PC-3 (cell line): ENCODE measurements at regions not wholly inside any gene's neighbourhood (a gene's known extent, or its start where the extent isn't known, plus 50 kb on each side); places are given as distances from the start of the nearest gene placed in this dataset.

Experiments
- ATAC-seq: fragments of 200-7000 bp; cut with Tn5 transposase; 2 replicates; pipeline ENCODE4 v1.9.1; 2020; ENCODE audit warnings: mild to moderate bottlenecking, moderate library complexity
- BruUV-seq: library from RNA; stranded (reverse); fragments of 400-500 nt; replicated peaks from 2 replicates; lab custom pipeline; 2021; lab: Mats Ljungman, UMichigan
- CTCF ChIA-PET: fragments of 300-600 bp; sonication (Branson Sonifier 250); formaldehyde crosslinking; loops from one replicate; lab custom pipeline; 2022; ENCODE audit warnings: antibody characterized with exemption; lab: Charles Lee
- POLR2A ChIA-PET: fragments of 300-600 bp; sonication (Branson Sonifier 250); formaldehyde crosslinking; loops from one replicate; lab custom pipeline; 2022; ENCODE audit warnings: antibody characterized with exemption; ENCODE audit not compliant: unreplicated experiment; lab: Charles Lee
- DNase-seq: peaks from one replicate; pipeline ENCODE4 v3.0.0-alpha.2; 2015
- H2AFZ ChIP-seq: fragments of 300-600 bp; sonication (generic); 2 replicates; pipeline ENCODE4 v1.6.0; 2016; ENCODE audit warnings: antibody characterized with exemption, low read length
- H3F3A ChIP-seq: fragments of 300-600 bp; sonication (generic); one replicate; pipeline ENCODE4 v1.6.0; 2017; ENCODE audit warnings: antibody characterized with exemption, low read length, control low read depth, mild to moderate bottlenecking; ENCODE audit not compliant: unreplicated experiment
- H3K27ac ChIP-seq: fragments of 300-600 bp; sonication (generic); 2 replicates; pipeline ENCODE4 v1.5.1; 2016; ENCODE audit warnings: mild to moderate bottlenecking, low read length
- H3K27me3 ChIP-seq: fragments of 300-600 bp; sonication (generic); 2 replicates; pipeline ENCODE4 v1.6.1; 2016; ENCODE audit warnings: low read length, mixed read lengths
- H3K36me3 ChIP-seq: fragments of 300-600 bp; sonication (generic); 2 replicates; pipeline ENCODE4 v1.6.1; 2016; ENCODE audit warnings: low read depth, mixed run types, low read length, mixed read lengths
- H3K4me1 ChIP-seq: fragments of 300-600 bp; sonication (generic); 2 replicates; pipeline ENCODE4 v1.5.1; 2016; ENCODE audit warnings: low read length; ENCODE audit not compliant: insufficient read depth
- H3K4me2 ChIP-seq: fragments of 300-600 bp; sonication (generic); 2 replicates; pipeline ENCODE4 v1.6.0; 2016; ENCODE audit warnings: low read length
- H3K4me3 ChIP-seq: fragments of 300-600 bp; sonication (generic); 2 replicates; pipeline ENCODE4 v1.5.1; 2016; ENCODE audit warnings: mild to moderate bottlenecking, low read length, mixed read lengths
- H3K79me2 ChIP-seq: fragments of 300-600 bp; sonication (generic); 2 replicates; pipeline ENCODE4 v1.6.1; 2017; ENCODE audit warnings: low read length, mixed read lengths
- H3K9ac ChIP-seq: fragments of 300-600 bp; sonication (generic); 2 replicates; pipeline ENCODE4 v1.6.0; 2016; ENCODE audit warnings: mild to moderate bottlenecking, low read length
- H3K9me2 ChIP-seq: fragments of 300-600 bp; sonication (generic); replicated peaks from 2 replicates; pipeline ENCODE4 v1.6.1; 2016; ENCODE audit warnings: mixed run types, low read length, mixed read lengths
- H3K9me3 ChIP-seq: fragments of 300-600 bp; sonication (generic); 2 replicates; pipeline ENCODE4 v1.6.1; 2016; ENCODE audit warnings: low read length, mixed read lengths
- H4K20me1 ChIP-seq: fragments of 300-600 bp; sonication (generic); 2 replicates; pipeline ENCODE4 v1.6.1; 2016; ENCODE audit warnings: low read length, mixed read lengths
- EZH2 ChIP-seq: fragments of 300-600 bp; sonication (generic); IDR thresholded peaks from one replicate; pipeline ENCODE4 v1.6.1; 2017; ENCODE audit warnings: antibody characterized with exemption, mild to moderate bottlenecking, low read length; ENCODE audit not compliant: unreplicated experiment
- EZH2phosphoT487 ChIP-seq: fragments of 300-600 bp; sonication (generic); IDR thresholded peaks from 2 replicates; pipeline ENCODE4 v1.6.1; 2018; ENCODE audit warnings: mild to moderate bottlenecking, antibody characterized with exemption, low read length, borderline replicate concordance
- intact Hi-C: fragments of 100-400 bp; cut with micrococcal nuclease; formaldehyde crosslinking; loops from 2 replicates; pipeline ENCODE4 v1.9.0; 2023
- TF ChIP-seq, protein P1 (sequence below): fragments of 300-600 bp; sonication (generic); conservative IDR thresholded peaks from 2 replicates; pipeline ENCODE4 v1.5.1; 2017; ENCODE audit warnings: antibody characterized with exemption, low read depth, mild to moderate bottlenecking, low read length

GRCh38 chr1:193931356-193931755, 744.9 kb upstream of the B3GALT2 start:
- H2AFZ ChIP-seq, result no peak overlapping the region
- no peaks in the 10 kb centered on the region for H3K36me3 ChIP-seq
- no peak overlapping the region for H3K4me3 ChIP-seq
- no peaks in the 10 kb centered on the region for H3K79me2 ChIP-seq
- no TSS peak for BruUV-seq
- intact Hi-C loops, result no loop called here
- H3K9me3 ChIP-seq, result no peaks in the 10 kb centered on the region
- H3K27ac ChIP-seq, result no peak overlapping the region
- H3K9ac ChIP-seq, result no peak overlapping the region
- CTCF ChIA-PET, result no interaction called here
- no peaks in the 10 kb centered on the region for H4K20me1 ChIP-seq
- H3K9me2 ChIP-seq, result no peaks in the 10 kb centered on the region
- H3K4me2 ChIP-seq, result no peak overlapping the region
- no peak for DNase-seq
- H3K4me1 ChIP-seq, result no peaks in the 10 kb centered on the region
- TF ChIP-seq EZH2, result no peak
- no peak for TF ChIP-seq EZH2phosphoT487
- TF ChIP-seq, protein P1, sequence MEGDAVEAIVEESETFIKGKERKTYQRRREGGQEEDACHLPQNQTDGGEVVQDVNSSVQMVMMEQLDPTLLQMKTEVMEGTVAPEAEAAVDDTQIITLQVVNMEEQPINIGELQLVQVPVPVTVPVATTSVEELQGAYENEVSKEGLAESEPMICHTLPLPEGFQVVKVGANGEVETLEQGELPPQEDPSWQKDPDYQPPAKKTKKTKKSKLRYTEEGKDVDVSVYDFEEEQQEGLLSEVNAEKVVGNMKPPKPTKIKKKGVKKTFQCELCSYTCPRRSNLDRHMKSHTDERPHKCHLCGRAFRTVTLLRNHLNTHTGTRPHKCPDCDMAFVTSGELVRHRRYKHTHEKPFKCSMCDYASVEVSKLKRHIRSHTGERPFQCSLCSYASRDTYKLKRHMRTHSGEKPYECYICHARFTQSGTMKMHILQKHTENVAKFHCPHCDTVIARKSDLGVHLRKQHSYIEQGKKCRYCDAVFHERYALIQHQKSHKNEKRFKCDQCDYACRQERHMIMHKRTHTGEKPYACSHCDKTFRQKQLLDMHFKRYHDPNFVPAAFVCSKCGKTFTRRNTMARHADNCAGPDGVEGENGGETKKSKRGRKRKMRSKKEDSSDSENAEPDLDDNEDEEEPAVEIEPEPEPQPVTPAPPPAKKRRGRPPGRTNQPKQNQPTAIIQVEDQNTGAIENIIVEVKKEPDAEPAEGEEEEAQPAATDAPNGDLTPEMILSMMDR, result no peak
- POLR2A ChIA-PET, result no interaction called here
- no peaks in the 10 kb centered on the region for H3F3A ChIP-seq
- no peaks in the 10 kb centered on the region for H3K27me3 ChIP-seq
- no peak for ATAC-seq

- H3K9me2 ChIP-seq, result no peaks in the 10 kb centered on the region
- BruUV-seq, result no TSS peak
- CTCF ChIA-PET, result no interaction called here
- H3K9ac ChIP-seq, result no peak overlapping the region
- no peak overlapping the region for H2AFZ ChIP-seq
- no peak overlapping the region for H3K27ac ChIP-seq
- H3K4me3 ChIP-seq, result no peak overlapping the region
- ATAC-seq, result no peak
- POLR2A ChIA-PET, result no interaction called here
- H3K36me3 ChIP-seq, result no peaks in the 10 kb centered on the region
- no peaks in the 10 kb centered on the region for H3F3A ChIP-seq
- no peaks in the 10 kb centered on the region for H3K4me1 ChIP-seq
- no peak for DNase-seq
- H3K79me2 ChIP-seq, result no peaks in the 10 kb centered on the region
- no peak for TF ChIP-seq EZH2phosphoT487
- TF ChIP-seq, protein P1, result no peak
- TF ChIP-seq EZH2, result no peak
- H3K9me3 ChIP-seq, result no peaks in the 10 kb centered on the region
- no peak overlapping the region for H3K4me2 ChIP-seq
- H3K27me3 ChIP-seq, result no peaks in the 10 kb centered on the region
- intact Hi-C loops, result no loop called here
- no peaks in the 10 kb centered on the region for H4K20me1 ChIP-seq
These were observed 743.1 kb upstream of the B3GALT2 start for GRCh38 chr1:193929374-193930033.

- intact Hi-C loops, result no loop called here
- no peak overlapping the region for H3K4me2 ChIP-seq
- no TSS peak for BruUV-seq
- no peaks in the 10 kb centered on the region for H3F3A ChIP-seq
- no peaks in the 10 kb centered on the region for H3K4me1 ChIP-seq
- H3K4me3 ChIP-seq, result no peak overlapping the region
- H3K27me3 ChIP-seq, result no peaks in the 10 kb centered on the region
- H3K9me2 ChIP-seq, result no peaks in the 10 kb centered on the region
- no peaks in the 10 kb centered on the region for H3K36me3 ChIP-seq
- H3K27ac ChIP-seq, result no peak overlapping the region
- POLR2A ChIA-PET, result no interaction called here
- H3K9ac ChIP-seq, result no peak overlapping the region
- no peak overlapping the region for H2AFZ ChIP-seq
- TF ChIP-seq EZH2 (no peak), EZH2phosphoT487 (no peak)
- TF ChIP-seq, protein P1, result no peak
- CTCF ChIA-PET, result no interaction called here
- ATAC-seq (no peak), DNase-seq (no peak)
- no peaks in the 10 kb centered on the region for H3K9me3 ChIP-seq
- H3K79me2 ChIP-seq, result no peaks in the 10 kb centered on the region
- no peaks in the 10 kb centered on the region for H4K20me1 ChIP-seq
These were observed 741.1 kb upstream of the B3GALT2 start for GRCh38 chr1:193927550-193927949.
